ENCODE measurements at regions not wholly inside any gene's neighbourhood (a gene's known extent, or its start where the extent isn't known, plus 50 kb on each side); places are given as distances from the start of the nearest gene placed in this dataset.

GRCh38 chr7:35463176-35463700 is 209.3 kb upstream of the TBX20 start:
- Mint-ChIP-seq H3K36me3 (ENCODE audit: low read depth, unreplicated experiment) (no peaks in the 10 kb centered on the region), H3K4me1 (ENCODE audit: low read depth, unreplicated experiment) (no peaks in the 10 kb centered on the region), H3K9me3 (ENCODE audit: unreplicated experiment) (peaks cover 7% of the 10 kb centered on the region), H3K4me3 (ENCODE audit: unreplicated experiment) (no peak overlapping the region), H3K27ac (ENCODE audit: unreplicated experiment) (no peak overlapping the region), H3K27me3 (ENCODE audit: low read depth, unreplicated experiment) (peaks cover 8% of the 10 kb centered on the region)
- no peak overlapping the region for H3K4me3 ChIP-seq (ENCODE audit: insufficient read depth, low read depth, low read length)
- no peak overlapping the region for H3K27ac ChIP-seq (ENCODE audit: low read depth, low read length)
- H4K20me1 ChIP-seq (ENCODE audit: insufficient read depth, low read length): no peaks in the 10 kb centered on the region
- TF ChIP-seq CTCF (IDR thresholded peaks at IDR 0.05; ENCODE audit: insufficient read depth, low read depth, low read length): no peak
- TF ChIP-seq EZH2 (IDR thresholded peaks at IDR 0.05; ENCODE audit: insufficient read depth, low read length): no peak
- no peaks in the 10 kb centered on the region for H3K79me2 ChIP-seq (ENCODE audit: insufficient read depth, low read length)
- DNase-seq (ENCODE audit: low read depth) (no peak), FAIRE-seq (no peak)
- no peaks in the 10 kb centered on the region for H3K27me3 ChIP-seq (ENCODE audit: insufficient read depth, low read length)
- no peaks in the 10 kb centered on the region for H3K4me1 ChIP-seq (ENCODE audit: insufficient read depth, low read length)
- no peak overlapping the region for H3K9ac ChIP-seq (ENCODE audit: low read length)
- no peaks in the 10 kb centered on the region for H3K36me3 ChIP-seq (ENCODE audit: insufficient read depth, low read length)
- H2AFZ ChIP-seq (ENCODE audit: low read depth, low read length): no peak overlapping the region
- H3K4me2 ChIP-seq (ENCODE audit: low read length): no peak overlapping the region
- H3K9me3 ChIP-seq (ENCODE audit: insufficient read depth, low read depth, low read length): no peaks in the 10 kb centered on the region

- Mint-ChIP-seq H3K9me3 (ENCODE audit: unreplicated experiment) (peaks cover 24% of the 10 kb centered on the region), H3K4me3 (ENCODE audit: unreplicated experiment) (no peak overlapping the region), H3K27ac (ENCODE audit: unreplicated experiment) (no peak overlapping the region), H3K27me3 (ENCODE audit: low read depth, unreplicated experiment) (peaks cover 26% of the 10 kb centered on the region), H3K4me1 (ENCODE audit: low read depth, unreplicated experiment) (peaks cover 4% of the 10 kb centered on the region), H3K36me3 (ENCODE audit: low read depth, unreplicated experiment) (no peaks in the 10 kb centered on the region)
- no peaks in the 10 kb centered on the region for H3K9me3 ChIP-seq (ENCODE audit: insufficient read depth, low read depth, low read length)
- H3K9ac ChIP-seq (ENCODE audit: low read length): no peak overlapping the region
- no peak overlapping the region for H3K4me3 ChIP-seq (ENCODE audit: insufficient read depth, low read depth, low read length)
- H3K27ac ChIP-seq (ENCODE audit: low read depth, low read length): no peak overlapping the region
- TF ChIP-seq EZH2 (IDR thresholded peaks at IDR 0.05; ENCODE audit: insufficient read depth, low read length): no peak
- no peak for TF ChIP-seq CTCF (IDR thresholded peaks at IDR 0.05; ENCODE audit: insufficient read depth, low read depth, low read length)
- H3K27me3 ChIP-seq (ENCODE audit: insufficient read depth, low read length): peaks cover 13% of the 10 kb centered on the region
- no peaks in the 10 kb centered on the region for H3K79me2 ChIP-seq (ENCODE audit: insufficient read depth, low read length)
- FAIRE-seq: no peak
- peak overlapping the region; percentile 4 for H2AFZ ChIP-seq (ENCODE audit: low read depth, low read length)
- peak overlapping the region; percentile 36 for H3K4me2 ChIP-seq (ENCODE audit: low read length)
- H3K4me1 ChIP-seq (ENCODE audit: insufficient read depth, low read length): no peaks in the 10 kb centered on the region
- no peak for DNase-seq (ENCODE audit: low read depth)
- H3K36me3 ChIP-seq (ENCODE audit: insufficient read depth, low read length): no peaks in the 10 kb centered on the region
- H4K20me1 ChIP-seq (ENCODE audit: insufficient read depth, low read length): no peaks in the 10 kb centered on the region
Observed at GRCh38 chr7:35454575-35455385, 200.9 kb upstream of the TBX20 start.
